ENCODE measurements at regions not wholly inside any gene's neighbourhood (a gene's known extent, or its start where the extent isn't known, plus 50 kb on each side); places are given as distances from the start of the nearest gene placed in this dataset.

GRCh38 chr1:70818401-70818800 lies 229.2 kb downstream of the PTGER3 start:
- no peak for TF ChIP-seq POLR2A (IDR thresholded peaks at IDR 0.05; ENCODE audit: low read depth, low read length)
- TF ChIP-seq SPI1 (IDR thresholded peaks at IDR 0.05; ENCODE audit: low read depth, low read length), result no peak
- no peak for TF ChIP-seq PAX5 (IDR thresholded peaks at IDR 0.05; ENCODE audit: insufficient read depth, low read length, severe bottlenecking)
- no peak for TF ChIP-seq TAF1 (IDR thresholded peaks at IDR 0.05; ENCODE audit: low read depth, low read length)

Measured in GM12891 (cell line).